Activated T-helper 17 cell treated with anti-CD3 and anti-CD28 coated beads, Interleukin-2, amount 50 U/mL, for 72 hours (primary cell): ENCODE measurements at regions not wholly inside any gene's neighbourhood (a gene's known extent, or its start where the extent isn't known, plus 50 kb on each side); places are given as distances from the start of the nearest gene placed in this dataset.
"Not testable (repeated sequence)": the region's sequence is repeated elsewhere in the genome, so short reads cannot be mapped to it uniquely, and the experiment has no call there.

Experiments used
- ATAC-seq: fragments of 150-1000 bp; cut with Tn5 transposase; replicated peaks from 2 replicates; pipeline ENCODE4 v1.10.0; 2021; ENCODE audit warnings: mild to moderate bottlenecking, moderate library complexity
- H3K27ac Mint-ChIP-seq: one replicate; pipeline ENCODE4 v1.8.0; 2022; ENCODE audit warnings: mixed read lengths
- H3K27me3 Mint-ChIP-seq: one replicate; pipeline ENCODE4 v1.8.0; 2022; ENCODE audit warnings: mixed read lengths
- H3K36me3 Mint-ChIP-seq: one replicate; pipeline ENCODE4 v1.8.0; 2022; ENCODE audit warnings: low read depth, mild to moderate bottlenecking, mixed read lengths
- H3K4me1 Mint-ChIP-seq: one replicate; pipeline ENCODE4 v1.8.0; 2022; ENCODE audit warnings: mixed read lengths
- H3K4me3 Mint-ChIP-seq: one replicate; pipeline ENCODE4 v1.8.0; 2022; ENCODE audit warnings: mild to moderate bottlenecking, mixed read lengths
- H3K9me3 Mint-ChIP-seq: one replicate; pipeline ENCODE4 v1.8.0; 2022; ENCODE audit warnings: mixed read lengths

DNA sequence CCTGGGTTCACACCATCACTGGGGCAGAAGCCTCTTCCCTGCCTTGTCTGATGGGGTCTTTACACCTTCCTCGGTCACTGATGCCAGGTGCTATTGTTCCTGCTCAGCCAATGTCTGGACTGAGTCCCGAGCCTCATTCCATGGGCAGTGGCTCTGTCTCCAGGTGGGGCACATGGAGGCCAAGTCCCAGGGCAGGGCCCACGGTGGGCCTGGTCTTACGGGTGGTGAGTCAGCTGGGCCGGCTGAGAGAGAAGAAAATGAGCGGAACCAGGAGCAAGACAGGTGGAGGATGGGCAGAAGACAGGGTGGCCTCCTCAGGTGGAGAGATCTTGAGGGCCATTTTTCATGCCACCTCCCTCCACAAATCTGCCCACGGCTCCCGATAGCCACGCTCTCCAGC, 131.7 kb upstream of the FAM20C start:
- no peak overlapping the region for H3K4me3 Mint-ChIP-seq
- H3K27ac Mint-ChIP-seq, result no peak overlapping the region
- H3K36me3 Mint-ChIP-seq, result no peaks in the 10 kb centered on the region
- no peak for ATAC-seq
- H3K27me3 Mint-ChIP-seq, result no peaks in the 10 kb centered on the region
- H3K9me3 Mint-ChIP-seq, result no peaks in the 10 kb centered on the region
- H3K4me1 Mint-ChIP-seq, result no peaks in the 10 kb centered on the region

- no peak for ATAC-seq
- no peaks in the 10 kb centered on the region for H3K27me3 Mint-ChIP-seq
- H3K9me3 Mint-ChIP-seq, result no peaks in the 10 kb centered on the region
- no peaks in the 10 kb centered on the region for H3K36me3 Mint-ChIP-seq
- no peaks in the 10 kb centered on the region for H3K4me1 Mint-ChIP-seq
- H3K27ac Mint-ChIP-seq, result no peak overlapping the region
- no peak overlapping the region for H3K4me3 Mint-ChIP-seq
Observed at GRCh38 chr7:61111-61510, 131.3 kb upstream of the FAM20C start.

GRCh38 chr7:61576-62360, 130.6 kb upstream of the FAM20C start:
- ATAC-seq, result no peak
- H3K9me3 Mint-ChIP-seq, result no peaks in the 10 kb centered on the region
- H3K27me3 Mint-ChIP-seq, result peaks cover 5% of the 10 kb centered on the region
- H3K4me3 Mint-ChIP-seq, result no peak overlapping the region
- H3K4me1 Mint-ChIP-seq, result no peaks in the 10 kb centered on the region
- no peaks in the 10 kb centered on the region for H3K36me3 Mint-ChIP-seq
- no peak overlapping the region for H3K27ac Mint-ChIP-seq

DNA sequence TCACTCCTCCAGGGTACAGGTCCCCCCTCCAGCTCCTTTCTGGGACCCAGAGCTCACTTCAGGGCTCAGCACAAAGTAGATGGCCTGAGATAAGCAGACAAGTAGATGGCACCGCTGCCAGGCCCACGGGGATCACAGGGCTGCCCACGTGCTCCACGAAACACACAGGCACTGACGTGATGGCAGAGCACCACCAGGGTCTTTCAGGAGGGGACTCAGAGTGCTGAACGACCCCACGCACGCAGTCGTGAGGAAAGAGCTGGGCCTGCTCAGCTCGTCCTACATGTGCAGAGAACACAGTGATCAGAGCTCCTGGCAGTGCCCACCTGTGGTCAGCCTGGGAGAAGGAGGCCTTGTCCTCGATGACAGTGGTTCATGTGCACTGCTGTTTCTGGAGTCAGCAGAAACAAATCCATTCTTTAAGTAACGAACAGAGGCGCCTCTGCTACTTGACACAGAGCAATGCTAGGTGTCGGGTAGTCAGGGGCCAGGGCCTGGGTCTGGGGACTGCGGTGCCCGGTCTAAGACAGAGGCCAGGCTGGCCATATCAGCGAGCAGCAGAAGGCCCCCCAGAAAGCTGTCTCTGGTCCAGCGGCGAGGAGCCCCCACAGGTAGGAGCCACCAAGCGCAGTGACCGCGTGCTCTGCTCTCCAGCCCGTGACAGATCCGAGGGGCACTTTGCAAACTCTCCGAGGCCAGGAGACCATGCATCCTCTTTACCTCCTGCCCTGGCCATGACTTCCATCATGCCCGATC, 129.8 kb upstream of the FAM20C start:
- Mint-ChIP-seq H3K4me3 (no peak overlapping the region), H3K27ac (no peak overlapping the region), H3K27me3 (peaks cover 7% of the 10 kb centered on the region), H3K9me3 (no peaks in the 10 kb centered on the region), H3K36me3 (no peaks in the 10 kb centered on the region), H3K4me1 (no peaks in the 10 kb centered on the region)
- ATAC-seq, result no peak

DNA sequence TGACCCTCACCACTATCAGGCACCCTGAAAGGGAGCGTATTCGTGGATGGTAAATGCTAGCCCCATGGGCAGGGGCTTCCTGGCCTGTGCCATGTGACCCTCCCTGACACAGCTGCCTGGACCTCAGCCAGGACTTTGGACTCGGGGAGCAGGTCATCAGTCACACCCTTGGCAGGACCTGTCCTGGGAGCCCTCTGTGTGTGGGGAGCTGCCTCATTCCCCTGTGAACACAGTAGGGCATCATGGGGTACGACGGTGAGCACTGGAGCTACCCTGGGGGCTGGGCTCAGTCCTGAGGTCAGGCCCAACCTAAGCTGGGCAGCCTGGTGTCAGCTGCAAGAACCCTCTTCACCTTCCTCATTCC, 129.3 kb upstream of the FAM20C start:
- Mint-ChIP-seq H3K27me3 (peaks cover 7% of the 10 kb centered on the region), H3K4me3 (no peak overlapping the region), H3K36me3 (no peaks in the 10 kb centered on the region), H3K4me1 (no peaks in the 10 kb centered on the region), H3K9me3 (no peaks in the 10 kb centered on the region), H3K27ac (no peak overlapping the region)
- no peak for ATAC-seq

DNA sequence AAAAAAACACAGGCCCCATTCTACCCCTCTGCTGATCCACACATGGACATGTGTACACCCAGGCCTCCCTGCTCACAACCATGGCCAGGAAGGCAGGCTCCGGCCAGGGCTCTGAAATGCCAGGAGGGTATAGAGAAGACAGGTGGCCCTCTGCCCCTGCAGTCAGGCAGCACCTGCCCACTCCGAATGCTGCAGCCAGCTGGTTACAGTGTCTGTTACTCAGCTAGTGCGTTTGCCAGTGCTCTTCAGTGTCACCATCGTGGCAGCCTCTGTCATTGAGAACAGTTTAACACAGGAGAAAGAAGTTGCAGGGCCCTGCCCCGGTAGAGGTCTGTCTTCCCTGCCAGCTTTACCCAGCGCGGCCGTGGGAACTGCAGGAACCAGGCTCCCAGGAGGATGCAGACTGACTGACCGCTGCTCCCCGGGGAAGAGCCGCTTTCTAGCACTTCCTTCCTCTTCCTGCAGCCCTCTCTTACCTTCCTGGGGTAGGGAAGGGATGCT, 128.8 kb upstream of the FAM20C start:
- no peak overlapping the region for H3K4me3 Mint-ChIP-seq
- peaks cover 7% of the 10 kb centered on the region for H3K27me3 Mint-ChIP-seq
- no peaks in the 10 kb centered on the region for H3K36me3 Mint-ChIP-seq
- no peaks in the 10 kb centered on the region for H3K4me1 Mint-ChIP-seq
- H3K9me3 Mint-ChIP-seq, result no peaks in the 10 kb centered on the region
- no peak for ATAC-seq
- no peak overlapping the region for H3K27ac Mint-ChIP-seq

GRCh38 chr7:64098-64915, 128.1 kb upstream of the FAM20C start:
- no peak overlapping the region for H3K27ac Mint-ChIP-seq
- no peaks in the 10 kb centered on the region for H3K9me3 Mint-ChIP-seq
- H3K27me3 Mint-ChIP-seq, result peaks cover 7% of the 10 kb centered on the region
- no peak overlapping the region for H3K4me3 Mint-ChIP-seq
- ATAC-seq, result no peak
- no peaks in the 10 kb centered on the region for H3K4me1 Mint-ChIP-seq
- no peaks in the 10 kb centered on the region for H3K36me3 Mint-ChIP-seq

- no peaks in the 10 kb centered on the region for H3K9me3 Mint-ChIP-seq
- H3K27me3 Mint-ChIP-seq, result peaks cover 7% of the 10 kb centered on the region
- H3K4me1 Mint-ChIP-seq, result no peaks in the 10 kb centered on the region
- no peak overlapping the region for H3K4me3 Mint-ChIP-seq
- H3K36me3 Mint-ChIP-seq, result no peaks in the 10 kb centered on the region
- H3K27ac Mint-ChIP-seq, result no peak overlapping the region
- ATAC-seq, result no peak
Observed at GRCh38 chr7:64916-65341, 127.4 kb upstream of the FAM20C start.

GRCh38 chr7:65554-65953, 126.8 kb upstream of the FAM20C start:
- peaks cover 7% of the 10 kb centered on the region for H3K27me3 Mint-ChIP-seq
- no peaks in the 10 kb centered on the region for H3K36me3 Mint-ChIP-seq
- no peaks in the 10 kb centered on the region for H3K9me3 Mint-ChIP-seq
- no peak for ATAC-seq
- no peak overlapping the region for H3K4me3 Mint-ChIP-seq
- H3K27ac Mint-ChIP-seq, result no peak overlapping the region
- H3K4me1 Mint-ChIP-seq, result no peaks in the 10 kb centered on the region

GRCh38 chr7:66296-66695, 126.1 kb upstream of the FAM20C start:
- Mint-ChIP-seq H3K36me3 (no peaks in the 10 kb centered on the region), H3K27ac (no peak overlapping the region), H3K4me3 (no peak overlapping the region), H3K27me3 (peaks cover 7% of the 10 kb centered on the region), H3K4me1 (no peaks in the 10 kb centered on the region), H3K9me3 (no peaks in the 10 kb centered on the region)
- no peak for ATAC-seq

GRCh38 chr7:66741-67140, 125.6 kb upstream of the FAM20C start:
- Mint-ChIP-seq H3K27ac (no peak overlapping the region), H3K4me1 (no peaks in the 10 kb centered on the region), H3K4me3 (no peak overlapping the region), H3K27me3 (peaks cover 7% of the 10 kb centered on the region), H3K9me3 (no peaks in the 10 kb centered on the region), H3K36me3 (no peaks in the 10 kb centered on the region)
- ATAC-seq, result no peak

DNA sequence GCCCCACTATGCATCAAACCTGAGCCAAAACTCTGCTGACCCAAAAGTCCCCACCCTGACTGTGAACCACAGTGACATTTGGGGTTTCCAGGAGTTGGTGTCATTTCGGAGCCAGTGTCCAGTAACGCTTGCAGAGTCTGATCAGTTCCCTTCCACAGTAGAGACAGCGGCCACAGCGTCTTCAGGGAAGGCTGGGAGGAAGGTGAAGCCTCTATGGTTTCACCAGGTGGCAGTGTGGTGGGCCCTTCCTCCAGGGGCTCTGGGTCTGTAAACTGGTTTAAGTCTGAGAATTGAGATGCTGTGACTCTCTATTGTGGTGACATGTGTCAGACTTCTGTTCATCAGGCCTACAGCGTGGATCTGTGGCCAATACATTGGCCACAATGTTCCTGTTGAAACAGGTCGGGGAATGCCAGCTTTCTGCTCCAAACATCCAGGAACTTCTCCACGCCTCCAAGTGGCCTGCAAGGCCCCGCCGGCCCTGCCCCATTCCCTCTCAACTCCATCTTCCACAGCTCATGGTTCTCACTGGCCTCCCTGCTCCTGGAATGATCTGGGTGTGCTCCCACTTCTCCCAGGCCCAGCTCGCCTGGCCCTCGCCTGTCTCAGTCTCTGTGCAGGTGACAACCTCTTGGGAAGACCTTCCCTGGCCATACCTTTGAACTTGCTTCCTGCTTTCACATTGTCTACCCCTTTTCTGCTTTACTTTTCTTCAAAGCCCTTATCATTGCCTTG, 124.5 kb upstream of the FAM20C start:
- peak; percentile 78 for ATAC-seq
- H3K27ac Mint-ChIP-seq, result no peak overlapping the region
- H3K4me1 Mint-ChIP-seq, result no peaks in the 10 kb centered on the region
- no peaks in the 10 kb centered on the region for H3K9me3 Mint-ChIP-seq
- no peak overlapping the region for H3K4me3 Mint-ChIP-seq
- H3K27me3 Mint-ChIP-seq, result peaks cover 7% of the 10 kb centered on the region
- H3K36me3 Mint-ChIP-seq, result no peaks in the 10 kb centered on the region

DNA sequence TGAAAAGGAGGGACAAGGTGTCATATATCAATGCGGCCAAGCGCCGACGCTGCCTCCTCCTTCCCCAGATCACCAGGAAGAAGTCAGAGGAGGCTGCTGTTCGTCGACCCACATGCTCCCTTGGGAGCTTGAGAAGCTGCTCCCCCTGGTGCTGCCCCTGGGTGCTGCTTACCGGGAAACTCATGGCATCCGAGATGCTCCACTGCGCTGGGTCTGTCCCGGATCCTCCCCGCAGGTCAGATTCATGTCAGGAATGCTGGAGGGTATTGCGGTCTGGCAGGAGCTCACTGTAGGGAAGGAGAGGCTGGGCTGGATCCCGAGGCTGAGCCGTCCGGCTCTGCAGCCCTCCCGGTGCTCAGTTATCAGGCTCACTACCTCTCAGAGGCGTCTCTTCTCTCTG, 123.7 kb upstream of the FAM20C start:
- no peak for ATAC-seq
- Mint-ChIP-seq H3K27me3 (peaks cover 7% of the 10 kb centered on the region), H3K4me1 (no peaks in the 10 kb centered on the region), H3K27ac (no peak overlapping the region), H3K4me3 (no peak overlapping the region), H3K36me3 (no peaks in the 10 kb centered on the region), H3K9me3 (no peaks in the 10 kb centered on the region)

GRCh38 chr7:69052-69451, 123.3 kb upstream of the FAM20C start:
- H3K9me3 Mint-ChIP-seq, H3K27me3 Mint-ChIP-seq, H3K4me1 Mint-ChIP-seq, H3K36me3 Mint-ChIP-seq, H3K27ac Mint-ChIP-seq, ATAC-seq, H3K4me3 Mint-ChIP-seq: not testable (repeated sequence)
